ENCODE measurements at regions not wholly inside any gene's neighbourhood (a gene's known extent, or its start where the extent isn't known, plus 50 kb on each side); places are given as distances from the start of the nearest gene placed in this dataset.
"Not testable (repeated sequence)": the region's sequence is repeated elsewhere in the genome, so short reads cannot be mapped to it uniquely, and the experiment has no call there.

DNA sequence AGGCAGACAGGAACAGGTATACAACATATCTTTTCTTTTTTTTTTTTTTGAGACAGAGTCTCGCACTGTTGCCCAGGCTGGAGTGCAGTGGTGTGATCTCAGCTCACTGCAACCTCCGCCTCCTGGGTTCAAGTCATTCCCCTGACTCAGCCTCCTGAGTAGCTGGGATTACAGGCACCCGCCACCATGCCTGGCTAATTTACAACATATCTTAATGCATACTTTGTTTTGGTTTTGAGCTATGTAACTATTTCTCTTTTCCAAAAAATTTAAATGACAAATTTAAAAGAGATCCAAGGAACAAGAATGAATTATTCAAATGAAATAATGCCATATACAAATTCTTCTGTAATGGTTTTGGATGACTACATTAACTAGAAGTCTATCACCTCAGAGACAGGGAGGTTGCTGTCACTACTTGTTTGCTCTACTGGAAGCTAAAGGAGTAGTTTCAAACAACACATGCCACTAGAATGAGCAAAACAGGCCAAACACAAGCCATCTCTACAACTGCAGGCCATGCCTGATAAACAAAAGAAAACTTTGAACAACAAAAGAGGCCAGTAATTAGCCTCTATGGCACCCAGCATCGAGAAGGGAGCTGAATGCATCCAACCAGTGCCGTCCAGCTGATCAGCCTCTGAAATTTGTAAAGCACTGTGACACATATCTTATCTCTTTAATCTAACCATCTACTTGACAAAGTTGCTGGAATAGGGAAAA is 133.6 kb upstream of the VOPP1 start:
- TF ChIP-seq PRDM6 (tag by site-specific recombination; IDR thresholded peaks at IDR 0.05); CTCF (tag by site-specific recombination; IDR thresholded peaks at IDR 0.05); YY1 (tag by site-specific recombination; IDR thresholded peaks at IDR 0.05); BCL11B (tag by site-specific recombination; IDR thresholded peaks at IDR 0.05; ENCODE audit: low read depth); ZNF146 (tag by site-specific recombination; IDR thresholded peaks at IDR 0.05); ZNF121 (tag by site-specific recombination; IDR thresholded peaks at IDR 0.05); ZNF24 (tag by site-specific recombination; IDR thresholded peaks at IDR 0.05); ZFP41 (tag by site-specific recombination; IDR thresholded peaks at IDR 0.05; ENCODE audit: borderline replicate concordance); ZBTB26 (tag by site-specific recombination; optimal IDR thresholded peaks at IDR 0.05); ZNF324 (tag by site-specific recombination; IDR thresholded peaks at IDR 0.05); ZNF768 (tag by site-specific recombination; IDR thresholded peaks at IDR 0.05): not testable (repeated sequence)
